ENCODE measurements at regions not wholly inside any gene's neighbourhood (a gene's known extent, or its start where the extent isn't known, plus 50 kb on each side); places are given as distances from the start of the nearest gene placed in this dataset.

DNA sequence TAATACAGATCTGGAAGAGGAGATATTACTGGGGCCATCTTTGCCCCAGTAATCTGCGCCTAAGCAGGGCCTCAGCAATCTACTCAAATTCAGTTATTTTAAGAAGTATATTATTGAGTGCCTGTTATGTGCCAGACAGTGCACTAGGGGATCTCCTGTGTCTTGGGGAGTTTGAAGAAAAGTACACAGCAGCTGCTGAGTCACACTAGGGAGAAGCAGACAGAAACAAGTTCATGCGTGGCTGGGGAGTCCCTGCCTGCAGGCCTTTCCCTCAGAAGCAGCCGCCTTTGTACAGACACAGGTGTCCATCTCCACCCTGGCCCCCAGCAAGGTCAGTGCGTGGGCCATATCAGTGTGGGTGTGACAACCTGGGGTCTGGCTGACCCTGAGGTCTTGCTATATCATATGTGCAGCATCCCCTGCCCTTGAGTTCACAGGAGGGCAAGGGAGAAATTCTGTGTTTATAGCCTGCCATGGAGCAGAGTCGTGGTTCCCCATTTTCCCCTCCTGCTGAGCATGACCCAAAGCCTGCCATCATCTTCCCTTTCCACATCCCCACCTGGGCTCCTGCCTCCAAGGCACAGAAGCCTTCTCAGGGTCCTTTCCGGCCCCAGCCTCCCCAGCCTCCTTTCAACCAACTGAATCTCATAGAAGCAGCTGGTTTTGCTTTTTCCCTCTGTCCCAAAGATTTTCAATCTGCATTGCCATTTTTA is 229.9 kb upstream of the SDK2 start:
- TF ChIP-seq, protein P1, sequence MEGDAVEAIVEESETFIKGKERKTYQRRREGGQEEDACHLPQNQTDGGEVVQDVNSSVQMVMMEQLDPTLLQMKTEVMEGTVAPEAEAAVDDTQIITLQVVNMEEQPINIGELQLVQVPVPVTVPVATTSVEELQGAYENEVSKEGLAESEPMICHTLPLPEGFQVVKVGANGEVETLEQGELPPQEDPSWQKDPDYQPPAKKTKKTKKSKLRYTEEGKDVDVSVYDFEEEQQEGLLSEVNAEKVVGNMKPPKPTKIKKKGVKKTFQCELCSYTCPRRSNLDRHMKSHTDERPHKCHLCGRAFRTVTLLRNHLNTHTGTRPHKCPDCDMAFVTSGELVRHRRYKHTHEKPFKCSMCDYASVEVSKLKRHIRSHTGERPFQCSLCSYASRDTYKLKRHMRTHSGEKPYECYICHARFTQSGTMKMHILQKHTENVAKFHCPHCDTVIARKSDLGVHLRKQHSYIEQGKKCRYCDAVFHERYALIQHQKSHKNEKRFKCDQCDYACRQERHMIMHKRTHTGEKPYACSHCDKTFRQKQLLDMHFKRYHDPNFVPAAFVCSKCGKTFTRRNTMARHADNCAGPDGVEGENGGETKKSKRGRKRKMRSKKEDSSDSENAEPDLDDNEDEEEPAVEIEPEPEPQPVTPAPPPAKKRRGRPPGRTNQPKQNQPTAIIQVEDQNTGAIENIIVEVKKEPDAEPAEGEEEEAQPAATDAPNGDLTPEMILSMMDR (IDR thresholded peaks at IDR 0.05): no peak
- TF ChIP-seq POLR2A (IDR thresholded peaks at IDR 0.05): no peak

Data from testis (tissue), 2 donors.